Testis (tissue), 2 donors: ENCODE measurements at regions not wholly inside any gene's neighbourhood (a gene's known extent, or its start where the extent isn't known, plus 50 kb on each side); places are given as distances from the start of the nearest gene placed in this dataset.

Source experiments
- DNase-seq: peaks from one replicate; pipeline ENCODE4 v3.0.0-alpha.2; 2019
- H3K27ac ChIP-seq, 2 donors: fragments of 200-600 bp; sonication (generic); one replicate each; pipeline ENCODE4 v1.5.1; 2019
- H3K27me3 ChIP-seq: fragments of 200-600 bp; sonication (generic); one replicate; pipeline ENCODE4 v1.5.1; 2019
- H3K36me3 ChIP-seq: fragments of 200-600 bp; sonication (generic); one replicate; pipeline ENCODE4 v1.5.1; 2017; ENCODE audit warnings: low read depth; ENCODE audit errors: missing control alignments
- H3K4me1 ChIP-seq: fragments of 200-600 bp; sonication (generic); one replicate; pipeline ENCODE4 v1.5.1; 2019
- H3K4me3 ChIP-seq, 2 donors: fragments of 200-600 bp; sonication (generic); one replicate each; pipeline ENCODE4 v1.5.1; 2017 to 2019
- H3K9me3 ChIP-seq: fragments of 200-600 bp; sonication (generic); one replicate; pipeline ENCODE4 v1.5.1; 2017
- CTCF ChIP-seq, 3 experiments: fragments of 450-650 bp in 2 of 3; fragments of 200-600 bp in 1 of 3; sonication (generic) in 1 of 3; IDR thresholded peaks; one replicate each; pipeline ENCODE4 v1.5.1; 2016 to 2019; ENCODE audit warnings: antibody characterized with exemption in 3 of 3, mild to moderate bottlenecking in 2 of 3, moderate library complexity in 1 of 3
- POLR2A ChIP-seq: fragments of 450-650 bp; IDR thresholded peaks from one replicate; pipeline ENCODE4 v1.6.1; 2017; ENCODE audit warnings: antibody characterized with exemption, mild to moderate bottlenecking, moderate library complexity
- WGBS, 2 donors: methylation state at CpG; one replicate each; pipeline ENCODE4 v1.1.5; 2018; 5-methylcytosine and 5-hydroxymethylcytosine counted together
- intact Hi-C: fragments of 100-400 bp; cut with DNase I; formaldehyde crosslinking; loops from one replicate; pipeline ENCODE4 v1.15.1; 2023; ENCODE audit warnings: low total_unique reads

- DNase-seq, result no peak
- Histone ChIP-seq H3K4me1 (no peaks in the 10 kb centered on the region), H3K36me3 (no peaks in the 10 kb centered on the region), H3K27ac (no peak overlapping the region), H3K9me3 (no peaks in the 10 kb centered on the region), H3K4me3 (no peak overlapping the region), H3K27me3 (no peaks in the 10 kb centered on the region)
- WGBS, 2 donors, result 75 to 83% methylated on average over 4 of the region's 4 CpGs
- TF ChIP-seq POLR2A (no peak), CTCF (IDR thresholded peaks at IDR 0.05) (no peak)
- intact Hi-C loops, result no loop called here
Observed at GRCh38 chr6:95767897-95768463, 190.6 kb downstream of the MANEA start.

GRCh38 chr6:95768539-95768938 is 191.2 kb downstream of the MANEA start:
- 46 to 62% methylated on average over 3 of the region's 3 CpGs for WGBS, 2 donors

GRCh38 chr6:95777338-95777737 is 200.0 kb downstream of the MANEA start:
- Histone ChIP-seq H3K4me1 (no peaks in the 10 kb centered on the region), H3K27ac (no peak overlapping the region), H3K4me3 (no peak overlapping the region), H3K9me3 (no peaks in the 10 kb centered on the region), H3K36me3 (no peaks in the 10 kb centered on the region), H3K27me3 (no peaks in the 10 kb centered on the region)
- WGBS, 2 donors, result 95 to 96% methylated on average over 2 of the region's 2 CpGs
- DNase-seq, result no peak
- TF ChIP-seq CTCF (IDR thresholded peaks at IDR 0.05), result no peak
- no peak for TF ChIP-seq POLR2A
- intact Hi-C loops, result no loop called here

More at GRCh38 chr6:95768539-95768938, 191.2 kb downstream of the MANEA start:
- H3K27me3 ChIP-seq, result no peaks in the 10 kb centered on the region
- no peaks in the 10 kb centered on the region for H3K36me3 ChIP-seq
- DNase-seq, result no peak
- TF ChIP-seq POLR2A (no peak), CTCF (IDR thresholded peaks at IDR 0.05) (no peak)
- intact Hi-C loops, result no loop called here
- no peaks in the 10 kb centered on the region for H3K9me3 ChIP-seq
- no peak overlapping the region for H3K4me3 ChIP-seq
- H3K4me1 ChIP-seq, result no peaks in the 10 kb centered on the region
- H3K27ac ChIP-seq, result no peak overlapping the region

- no peak for TF ChIP-seq POLR2A
- TF ChIP-seq CTCF (IDR thresholded peaks at IDR 0.05), result no peak
- intact Hi-C loops, result no loop called here
- DNase-seq, result no peak
- Histone ChIP-seq H3K27me3 (no peaks in the 10 kb centered on the region), H3K9me3 (no peaks in the 10 kb centered on the region), H3K4me3 (no peak overlapping the region), H3K36me3 (no peaks in the 10 kb centered on the region), H3K27ac (no peak overlapping the region), H3K4me1 (no peaks in the 10 kb centered on the region)
- 73 to 78% methylated on average over 1 of the region's 1 CpG for WGBS, 2 donors
Observed at GRCh38 chr6:95780037-95780436, 202.7 kb downstream of the MANEA start.

GRCh38 chr6:95784019-95784418 is 206.7 kb downstream of the MANEA start:
- no peaks in the 10 kb centered on the region for H3K27me3 ChIP-seq
- intact Hi-C loops, result no loop called here
- TF ChIP-seq CTCF (IDR thresholded peaks at IDR 0.05) (no peak), POLR2A (no peak)
- H3K9me3 ChIP-seq, result no peaks in the 10 kb centered on the region
- H3K36me3 ChIP-seq, result no peaks in the 10 kb centered on the region
- no peaks in the 10 kb centered on the region for H3K4me1 ChIP-seq
- H3K4me3 ChIP-seq, result no peak overlapping the region
- no peak for DNase-seq
- H3K27ac ChIP-seq, result no peak overlapping the region
